GM06990 (cell line): ENCODE measurements at regions not wholly inside any gene's neighbourhood (a gene's known extent, or its start where the extent isn't known, plus 50 kb on each side); places are given as distances from the start of the nearest gene placed in this dataset.

Source experiments
- DNase-seq: peaks from one replicate; pipeline ENCODE4 v3.0.0-alpha.2; 2011; ENCODE audit not compliant: insufficient read length; ENCODE audit errors: extremely low read depth
- H3K27me3 ChIP-seq: replicated peaks from 2 replicates; pipeline ENCODE4 v1.6.0; 2011; ENCODE audit warnings: low read length; ENCODE audit not compliant: control insufficient read depth, insufficient read depth
- H3K36me3 ChIP-seq: 2 replicates; pipeline ENCODE4 v1.5.1; 2011; ENCODE audit warnings: low read length; ENCODE audit not compliant: control insufficient read depth, insufficient read depth
- H3K4me3 ChIP-seq: replicated peaks from 2 replicates; pipeline ENCODE4 v1.5.1; 2011; ENCODE audit warnings: low read depth, mild to moderate bottlenecking, control low read depth, low read length
- CTCF ChIP-seq: IDR thresholded peaks from 2 replicates; pipeline ENCODE4 v1.5.1; 2011; ENCODE audit warnings: low read length, control low read depth, mild to moderate bottlenecking, inconsistent platforms; ENCODE audit not compliant: insufficient read depth, poor library complexity, severe bottlenecking

- no peak for TF ChIP-seq CTCF
- no peaks in the 10 kb centered on the region for H3K27me3 ChIP-seq
- no peak for DNase-seq
- H3K4me3 ChIP-seq: no peak overlapping the region
- no peaks in the 10 kb centered on the region for H3K36me3 ChIP-seq
These were observed 134.0 kb downstream of the UFM1 start for GRCh38 chr13:38483623-38484022.

GRCh38 chr13:38490657-38491056 is 141.0 kb downstream of the UFM1 start:
- no peak for TF ChIP-seq CTCF
- Histone ChIP-seq H3K4me3 (no peak overlapping the region), H3K27me3 (no peaks in the 10 kb centered on the region), H3K36me3 (no peaks in the 10 kb centered on the region)
- no peak for DNase-seq

- Histone ChIP-seq H3K27me3 (no peaks in the 10 kb centered on the region), H3K4me3 (no peak overlapping the region), H3K36me3 (no peaks in the 10 kb centered on the region)
- no peak for TF ChIP-seq CTCF
- DNase-seq: no peak
These were observed 144.8 kb downstream of the UFM1 start for GRCh38 chr13:38494445-38494844.

- DNase-seq: no peak
- H3K4me3 ChIP-seq: no peak overlapping the region
- no peak for TF ChIP-seq CTCF
- no peaks in the 10 kb centered on the region for H3K36me3 ChIP-seq
- H3K27me3 ChIP-seq: no peaks in the 10 kb centered on the region
These were observed 147.3 kb downstream of the UFM1 start for GRCh38 chr13:38496917-38497316.

- no peak for TF ChIP-seq CTCF
- Histone ChIP-seq H3K27me3 (no peaks in the 10 kb centered on the region), H3K4me3 (no peak overlapping the region), H3K36me3 (no peaks in the 10 kb centered on the region)
- no peak for DNase-seq
These were observed 148.6 kb downstream of the UFM1 start for GRCh38 chr13:38498271-38498670.

- DNase-seq: no peak
These were observed 164.9 kb downstream of the UFM1 start for GRCh38 chr13:38514575-38514974.

More at GRCh38 chr13:38514575-38514974, 164.9 kb downstream of the UFM1 start:
- no peaks in the 10 kb centered on the region for H3K27me3 ChIP-seq
- no peak for TF ChIP-seq CTCF
- no peak overlapping the region for H3K4me3 ChIP-seq
- no peaks in the 10 kb centered on the region for H3K36me3 ChIP-seq
